IMR-90 (cell line): ENCODE measurements at regions not wholly inside any gene's neighbourhood (a gene's known extent, or its start where the extent isn't known, plus 50 kb on each side); places are given as distances from the start of the nearest gene placed in this dataset.

ENCODE experiments used
- ATAC-seq: fragments of 200-7000 bp; cut with Tn5 transposase; 2 replicates; pipeline ENCODE4 v1.9.1; 2020; ENCODE audit warnings: low read depth, mild to moderate bottlenecking, moderate library complexity
- BruUV-seq: library from RNA; stranded (reverse); fragments of 400-500 nt; replicated peaks from 2 replicates; lab custom pipeline; 2021; lab: Mats Ljungman, UMichigan
- CTCF ChIA-PET: fragments of 300-600 bp; formaldehyde crosslinking; extraction: SDS; loops from one replicate; lab custom pipeline; 2021; ENCODE audit warnings: antibody characterized with exemption; lab: Yijun Ruan, JAX
- POLR2A ChIA-PET: fragments of 300-600 bp; sonication (Branson Sonifier 250); formaldehyde crosslinking; loops from one replicate; lab custom pipeline; 2022; ENCODE audit warnings: antibody characterized with exemption; ENCODE audit not compliant: unreplicated experiment; lab: Charles Lee
- DNase-seq: peaks from one replicate; pipeline ENCODE4 v3.0.0; 2013
- H2AFZ ChIP-seq: replicated peaks from 2 replicates; pipeline ENCODE3; 2013; ENCODE audit warnings: low read length, mild to moderate bottlenecking; ENCODE audit not compliant: poor library complexity
- H2AK5ac ChIP-seq: 2 replicates; pipeline ENCODE4 v1.6.1; 2013; ENCODE audit warnings: low read depth, low read length, inconsistent platforms
- H2AK9ac ChIP-seq: replicated peaks from 2 replicates; pipeline ENCODE3; 2013; ENCODE audit warnings: mild to moderate bottlenecking, low read depth, low read length, moderate library complexity; ENCODE audit not compliant: poor library complexity
- H2BK120ac ChIP-seq: 2 replicates; pipeline ENCODE4 v1.6.1; 2013; ENCODE audit warnings: low read depth, low read length, inconsistent platforms
- H2BK15ac ChIP-seq: 3 replicates; pipeline ENCODE4 v1.6.1; 2013; ENCODE audit warnings: low read depth, low read length, inconsistent platforms
- H2BK20ac ChIP-seq: 2 replicates; pipeline ENCODE4 v1.6.1; 2013; ENCODE audit warnings: low read depth, mild to moderate bottlenecking, inconsistent platforms, low read length, moderate library complexity
- H2BK5ac ChIP-seq: 2 replicates; pipeline ENCODE4 v1.6.1; 2013; ENCODE audit warnings: mild to moderate bottlenecking, low read depth, low read length, inconsistent platforms; ENCODE audit not compliant: poor library complexity, severe bottlenecking
- H3K14ac ChIP-seq: replicated peaks from 2 replicates; pipeline ENCODE4 v1.6.1; 2013; ENCODE audit warnings: low read depth, low read length, inconsistent platforms
- H3K18ac ChIP-seq: 2 replicates; pipeline ENCODE4 v1.6.1; 2013; ENCODE audit warnings: low read depth, low read length, control low read depth
- H3K23ac ChIP-seq: 2 replicates; pipeline ENCODE4 v1.6.1; 2013; ENCODE audit warnings: low read depth, low read length, inconsistent platforms
- H3K27ac ChIP-seq: 2 replicates; pipeline ENCODE4 v1.5.1; 2013; ENCODE audit warnings: mild to moderate bottlenecking, control low read depth, low read length; ENCODE audit not compliant: insufficient read depth
- H3K27me3 ChIP-seq: 2 replicates; pipeline ENCODE4 v1.6.1; 2013; ENCODE audit warnings: low read length; ENCODE audit not compliant: control insufficient read depth, insufficient read depth
- H3K36me3 ChIP-seq: 2 replicates; pipeline ENCODE4 v1.6.1; 2013; ENCODE audit warnings: low read length, mixed read lengths; ENCODE audit not compliant: control insufficient read depth, insufficient read depth
- H3K4ac ChIP-seq: 2 replicates; pipeline ENCODE4 v1.6.1; 2013; ENCODE audit warnings: low read depth, low read length, inconsistent platforms
- H3K4me1 ChIP-seq: 2 replicates; pipeline ENCODE4 v1.6.1; 2013; ENCODE audit warnings: low read length, mixed read lengths; ENCODE audit not compliant: control insufficient read depth, insufficient read depth
- H3K4me2 ChIP-seq: 2 replicates; pipeline ENCODE4 v1.6.1; 2013; ENCODE audit warnings: low read depth, mild to moderate bottlenecking, control low read depth, low read length, moderate library complexity
- H3K4me3 ChIP-seq: 2 replicates; pipeline ENCODE4 v1.5.1; 2013; ENCODE audit warnings: low read depth, mild to moderate bottlenecking, control low read depth, low read length, moderate library complexity; ENCODE audit not compliant: insufficient read depth
- H3K56ac ChIP-seq: 2 replicates; pipeline ENCODE4 v1.6.1; 2013; ENCODE audit warnings: low read length, inconsistent platforms; ENCODE audit not compliant: insufficient read depth; ENCODE audit errors: extremely low read depth
- H3K79me1 ChIP-seq, 2 experiments: 2 replicates each; pipeline ENCODE4 v1.6.1; 2013; ENCODE audit warnings: low read length in 2 of 2, inconsistent platforms in 1 of 2, low read depth in 1 of 2
- H3K9ac ChIP-seq: 2 replicates; pipeline ENCODE4 v1.6.1; 2013; ENCODE audit warnings: low read depth, low read length, control low read depth
- H3K9me1 ChIP-seq: 2 replicates; pipeline ENCODE4 v1.6.1; 2013; ENCODE audit warnings: low read length, inconsistent platforms; ENCODE audit not compliant: insufficient read depth
- H3K9me3 ChIP-seq: 2 replicates; pipeline ENCODE4 v1.6.1; 2013; ENCODE audit warnings: low read length; ENCODE audit not compliant: control insufficient read depth, insufficient read depth
- H4K20me1 ChIP-seq: 2 replicates; pipeline ENCODE4 v1.6.1; 2013; ENCODE audit warnings: low read length, inconsistent platforms; ENCODE audit not compliant: insufficient read depth
- H4K5ac ChIP-seq: 2 replicates; pipeline ENCODE4 v1.6.1; 2013; ENCODE audit warnings: mild to moderate bottlenecking, low read depth, low read length, control low read depth
- H4K8ac ChIP-seq, 2 experiments: 2 replicates each; pipeline ENCODE4 v1.6.1; 2013; ENCODE audit warnings: low read depth in 2 of 2, low read length in 2 of 2, control low read depth in 1 of 2, inconsistent platforms in 1 of 2
- H4K91ac ChIP-seq: 2 replicates; pipeline ENCODE4 v1.6.1; 2013; ENCODE audit warnings: low read depth, low read length, inconsistent platforms; ENCODE audit not compliant: insufficient read depth
- BHLHE40 ChIP-seq: fragments of 150-350 bp; IDR thresholded peaks from 2 replicates; pipeline ENCODE4 v1.6.1; 2016; ENCODE audit warnings: mild to moderate bottlenecking, low read depth, low read length
- CEBPB ChIP-seq: IDR thresholded peaks from 2 replicates; pipeline ENCODE4 v1.6.1; 2012; ENCODE audit warnings: low read depth, low read length, improper control_type of control experiment
- CHD1 ChIP-seq: IDR thresholded peaks from 2 replicates; pipeline ENCODE4 v1.6.1; 2012; ENCODE audit warnings: low read depth, low read length, improper control_type of control experiment
- CTCF ChIP-seq: conservative IDR thresholded peaks from 2 replicates; pipeline ENCODE4 v1.5.1; 2012; ENCODE audit warnings: mild to moderate bottlenecking, low read depth, low read length, improper control_type of control experiment
- FOS ChIP-seq: fragments of 150-350 bp; IDR thresholded peaks from 2 replicates; pipeline ENCODE4 v1.6.1; 2016; ENCODE audit warnings: low read depth, low read length
- MAFK ChIP-seq: IDR thresholded peaks from 2 replicates; pipeline ENCODE4 v1.6.1; 2012; ENCODE audit warnings: low read depth, low read length, improper control_type of control experiment
- MXI1 ChIP-seq: IDR thresholded peaks from 2 replicates; pipeline ENCODE4 v1.6.1; 2012; ENCODE audit warnings: low read depth, mild to moderate bottlenecking, low read length, moderate library complexity, borderline replicate concordance
- RAD21 ChIP-seq: IDR thresholded peaks from 2 replicates; pipeline ENCODE4 v1.6.1; 2012; ENCODE audit warnings: low read length, improper control_type of control experiment
- RFX5 ChIP-seq: IDR thresholded peaks from 2 replicates; pipeline ENCODE4 v1.8.0; 2012; ENCODE audit warnings: low read depth, mild to moderate bottlenecking, low read length, moderate library complexity
- SMC3 ChIP-seq: fragments of 150-350 bp; IDR thresholded peaks from 2 replicates; pipeline ENCODE4 v1.6.1; 2016; ENCODE audit warnings: low read depth, mild to moderate bottlenecking, antibody characterized with exemption, low read length, moderate library complexity
- WGBS, 2 experiments: methylation state at CpG; one replicate each; pipeline versions ENCODE4 v1.1.5 to v1.1.7; 2013; ENCODE audit warnings: missing lambda C conversion rate in 2 of 2; ENCODE audit not compliant: insufficient read length in 1 of 2; ENCODE audit errors: extremely low coverage in 2 of 2; 5-methylcytosine and 5-hydroxymethylcytosine counted together
- dilution Hi-C: fragments of 300-500 bp; cut with HindIII; formaldehyde crosslinking; loops from one replicate; pipeline ENCODE4 v1.14.3; 2018; ENCODE audit warnings: low sequenced_read_pairs; ENCODE audit not compliant: unreplicated experiment
- in situ Hi-C: fragments of 300-500 bp; cut with MboI; formaldehyde crosslinking; loops from 3 replicates; pipeline ENCODE4 v1.14.3; 2019; ENCODE audit warnings: low sequenced_read_pairs, inconsistent platforms, mixed read lengths
- intact Hi-C: fragments of 100-400 bp; cut with micrococcal nuclease; formaldehyde crosslinking; loops from 2 replicates; pipeline ENCODE4 v1.10.0; 2022

GRCh38 chr12:118549510-118549980 is 173.2 kb downstream of the SUDS3 start:
- Histone ChIP-seq H2AFZ (no peak overlapping the region), H3K9ac (no peak overlapping the region), H3K79me1 (no peaks in the 10 kb centered on the region), H4K91ac (no peak overlapping the region), H4K8ac (no peak overlapping the region), H2BK120ac (no peak overlapping the region), H2AK9ac (no peak overlapping the region), H3K36me3 (no peaks in the 10 kb centered on the region), H3K4ac (no peak overlapping the region), H2BK15ac (no peak overlapping the region), H3K4me3 (no peak overlapping the region), H2BK20ac (no peak overlapping the region), H3K14ac (no peak overlapping the region), H2BK5ac (no peak overlapping the region), H3K9me1 (no peaks in the 10 kb centered on the region), H3K18ac (no peak overlapping the region), H4K20me1 (no peaks in the 10 kb centered on the region), H4K5ac (no peak overlapping the region), H3K9me3 (peaks cover 18% of the 10 kb centered on the region), H3K4me1 (no peaks in the 10 kb centered on the region), H3K56ac (no peak overlapping the region), H3K4me2 (no peak overlapping the region), H3K27ac (no peak overlapping the region), H2AK5ac (no peak overlapping the region), H3K23ac (no peak overlapping the region), H3K27me3 (no peaks in the 10 kb centered on the region)
- 18% methylated on average over 2 of the region's 8 CpGs; no CpG with 5 or more reads in 1 of the 2 experiments for WGBS, 2 experiments
- dilution Hi-C loops: no loop called here
- in situ Hi-C loops: no loop called here
- BruUV-seq: no TSS peak
- ChIA-PET POLR2A (no interaction called here), CTCF (no interaction called here)
- intact Hi-C loops: no loop called here
- DNase-seq: no peak
- TF ChIP-seq CEBPB: no peak
- no peak for TF ChIP-seq RFX5
- no peak for TF ChIP-seq CTCF
- TF ChIP-seq BHLHE40: no peak
- no peak for TF ChIP-seq MAFK
- TF ChIP-seq FOS: no peak
- no peak for TF ChIP-seq CHD1
- no peak for TF ChIP-seq MXI1
- TF ChIP-seq RAD21: no peak
- no peak for TF ChIP-seq SMC3
- ATAC-seq: no peak
